Ascending aorta (tissue), 2 donors: ENCODE measurements at regions not wholly inside any gene's neighbourhood (a gene's known extent, or its start where the extent isn't known, plus 50 kb on each side); places are given as distances from the start of the nearest gene placed in this dataset.

ENCODE experiments used
- DNase-seq, 2 donors: peaks; one replicate each; pipeline ENCODE4 v3.0.0-alpha.2; 2019; ENCODE audit warnings: low spot score in 2 of 2
- H3K27ac ChIP-seq, 2 donors: fragments of 200-600 bp; sonication (generic); one replicate each; pipeline ENCODE4 v1.5.1; 2016 to 2017; ENCODE audit warnings: mild to moderate bottlenecking in 1 of 2
- H3K27me3 ChIP-seq: fragments of 200-600 bp; sonication (generic); one replicate; pipeline ENCODE4 v1.5.1; 2017
- H3K36me3 ChIP-seq, 2 donors: fragments of 200-600 bp; sonication (generic); one replicate each; pipeline ENCODE4 v1.5.1; 2016
- H3K4me1 ChIP-seq, 2 donors: fragments of 200-600 bp; sonication (generic); one replicate each; pipeline ENCODE4 v1.5.1; 2016 to 2017; ENCODE audit warnings: mild to moderate bottlenecking in 1 of 2
- H3K4me3 ChIP-seq, 2 donors: fragments of 200-600 bp; sonication (generic); one replicate each; pipeline ENCODE4 v1.5.1; 2016 to 2017; ENCODE audit warnings: mild to moderate bottlenecking in 1 of 2
- H3K9me3 ChIP-seq, 2 donors: fragments of 200-600 bp; sonication (generic); one replicate each; pipeline ENCODE4 v1.5.1; 2016
- intact Hi-C: fragments of 100-400 bp; cut with DNase I; formaldehyde crosslinking; loops from one replicate; pipeline ENCODE4 v1.15.1; 2023
- TF ChIP-seq, protein P1 (sequence below), 3 experiments: fragments of 200-600 bp in 2 of 3; fragments of 450-650 bp in 1 of 3; sonication (generic) in 2 of 3; IDR thresholded peaks; one replicate each; pipeline ENCODE4 v1.5.1; 2016 to 2019; ENCODE audit warnings: antibody characterized with exemption in 3 of 3, mild to moderate bottlenecking in 1 of 3, moderate library complexity in 1 of 3

DNA sequence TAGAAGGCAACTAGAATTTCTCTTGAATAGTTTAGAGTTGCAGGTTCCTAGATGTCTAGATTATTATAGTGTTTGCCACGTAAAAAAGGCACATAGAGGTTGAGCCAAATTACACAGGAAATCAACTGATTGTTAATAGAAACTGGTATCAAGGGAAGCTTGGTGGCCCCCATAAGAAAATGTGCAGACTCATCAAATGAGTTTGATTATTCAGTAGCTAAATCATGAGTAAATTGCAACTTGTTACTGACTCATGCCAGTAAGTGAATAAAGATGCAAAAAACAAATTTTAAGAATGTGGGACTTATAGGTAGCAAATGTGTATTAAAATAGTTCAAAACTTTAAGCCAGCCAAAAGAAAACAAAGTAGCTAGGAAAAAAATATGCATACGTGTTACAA lies 1078.9 kb upstream of the CDH9 start:
- H3K27ac ChIP-seq = no peak overlapping the region
- intact Hi-C loops = no loop called here
- H3K27me3 ChIP-seq = no peaks in the 10 kb centered on the region
- H3K4me3 ChIP-seq = no peak overlapping the region
- TF ChIP-seq, protein P1, sequence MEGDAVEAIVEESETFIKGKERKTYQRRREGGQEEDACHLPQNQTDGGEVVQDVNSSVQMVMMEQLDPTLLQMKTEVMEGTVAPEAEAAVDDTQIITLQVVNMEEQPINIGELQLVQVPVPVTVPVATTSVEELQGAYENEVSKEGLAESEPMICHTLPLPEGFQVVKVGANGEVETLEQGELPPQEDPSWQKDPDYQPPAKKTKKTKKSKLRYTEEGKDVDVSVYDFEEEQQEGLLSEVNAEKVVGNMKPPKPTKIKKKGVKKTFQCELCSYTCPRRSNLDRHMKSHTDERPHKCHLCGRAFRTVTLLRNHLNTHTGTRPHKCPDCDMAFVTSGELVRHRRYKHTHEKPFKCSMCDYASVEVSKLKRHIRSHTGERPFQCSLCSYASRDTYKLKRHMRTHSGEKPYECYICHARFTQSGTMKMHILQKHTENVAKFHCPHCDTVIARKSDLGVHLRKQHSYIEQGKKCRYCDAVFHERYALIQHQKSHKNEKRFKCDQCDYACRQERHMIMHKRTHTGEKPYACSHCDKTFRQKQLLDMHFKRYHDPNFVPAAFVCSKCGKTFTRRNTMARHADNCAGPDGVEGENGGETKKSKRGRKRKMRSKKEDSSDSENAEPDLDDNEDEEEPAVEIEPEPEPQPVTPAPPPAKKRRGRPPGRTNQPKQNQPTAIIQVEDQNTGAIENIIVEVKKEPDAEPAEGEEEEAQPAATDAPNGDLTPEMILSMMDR (IDR thresholded peaks at IDR 0.05) = no peak
- no peak for DNase-seq
- H3K36me3 ChIP-seq = no peaks in the 10 kb centered on the region
- H3K9me3 ChIP-seq = peaks cover 0 to 5% of the 10 kb centered on the region in 2 donors
- H3K4me1 ChIP-seq = no peaks in the 10 kb centered on the region

DNA sequence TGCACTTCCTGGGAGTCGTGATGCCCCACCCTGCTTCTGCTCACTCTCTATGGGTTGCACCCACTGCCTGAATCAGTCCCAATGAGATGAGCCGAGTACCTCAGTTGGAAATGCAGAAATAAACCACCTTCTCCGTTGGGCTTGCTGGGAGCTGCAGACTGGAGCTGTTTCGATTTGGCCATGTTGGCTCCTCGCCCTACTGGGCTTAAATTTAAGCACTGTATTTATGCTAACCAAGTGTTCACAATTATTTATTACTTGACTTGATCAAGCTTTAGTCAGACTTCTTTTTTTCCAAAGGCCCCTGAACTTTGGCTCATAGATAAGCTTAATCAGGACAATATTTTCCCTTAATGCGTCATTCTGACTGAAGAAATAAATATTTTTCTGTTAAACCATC lies 1072.4 kb upstream of the CDH9 start:
- DNase-seq = no peak
- Histone ChIP-seq H3K4me1 (no peaks in the 10 kb centered on the region), H3K27me3 (no peaks in the 10 kb centered on the region), H3K9me3 (no peaks in the 10 kb centered on the region), H3K36me3 (no peaks in the 10 kb centered on the region), H3K4me3 (no peak overlapping the region), H3K27ac (no peak overlapping the region)
- intact Hi-C loops = no loop called here
- TF ChIP-seq, protein P1 (IDR thresholded peaks at IDR 0.05) = no peak

DNA sequence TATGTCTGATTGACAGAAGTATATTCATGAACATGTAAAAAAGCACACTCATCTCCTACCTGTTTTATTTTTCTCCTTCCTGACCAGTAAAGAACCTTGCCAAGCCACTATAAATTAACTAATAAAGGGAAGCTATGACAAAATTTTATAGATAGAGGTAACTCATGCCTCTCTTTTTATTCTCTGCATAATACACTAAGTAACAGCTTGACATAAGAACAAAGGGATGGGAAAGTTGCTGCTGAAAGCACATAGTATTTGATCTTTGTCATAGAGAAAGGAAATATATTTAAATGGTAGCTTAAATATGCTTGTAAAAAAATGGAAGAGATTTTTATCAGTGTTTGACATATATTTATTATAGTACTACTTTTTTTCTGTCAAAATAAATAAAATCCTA lies 1065.7 kb upstream of the CDH9 start:
- intact Hi-C loops = no loop called here

DNA sequence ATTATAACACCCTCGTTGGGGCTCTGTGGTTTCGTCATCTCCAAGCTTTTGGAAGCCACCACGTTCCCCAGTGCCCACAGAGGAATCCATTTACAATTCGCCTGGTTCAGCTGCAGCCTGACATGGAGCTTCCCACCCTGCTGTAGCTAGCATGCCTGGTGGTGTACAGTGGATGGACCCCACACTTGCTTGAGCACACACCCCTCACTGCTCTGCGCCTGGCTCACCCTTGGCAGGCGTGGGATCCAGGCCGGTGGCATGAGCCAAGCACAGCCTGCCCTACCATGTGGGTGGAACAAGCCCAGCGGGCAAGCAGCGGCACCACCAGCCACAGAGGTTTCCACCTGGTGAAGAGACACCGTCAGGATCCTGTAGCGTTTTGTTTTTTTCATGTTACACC lies 1045.7 kb upstream of the CDH9 start:
- intact Hi-C loops = no loop called here
- no peak for DNase-seq
- TF ChIP-seq, protein P1 (IDR thresholded peaks at IDR 0.05) = no peak
- no peaks in the 10 kb centered on the region for H3K9me3 ChIP-seq
- no peaks in the 10 kb centered on the region for H3K27me3 ChIP-seq
- no peak overlapping the region for H3K27ac ChIP-seq
- no peaks in the 10 kb centered on the region for H3K4me1 ChIP-seq
- no peak overlapping the region for H3K4me3 ChIP-seq
- no peaks in the 10 kb centered on the region for H3K36me3 ChIP-seq

More for the DNA sequence above, 1065.7 kb upstream of the CDH9 start:
- no peak overlapping the region for H3K27ac ChIP-seq
- TF ChIP-seq, protein P1 (IDR thresholded peaks at IDR 0.05) = no peak
- H3K4me1 ChIP-seq = no peaks in the 10 kb centered on the region
- no peaks in the 10 kb centered on the region for H3K27me3 ChIP-seq
- H3K9me3 ChIP-seq = no peaks in the 10 kb centered on the region
- no peak for DNase-seq
- no peak overlapping the region for H3K4me3 ChIP-seq
- no peaks in the 10 kb centered on the region for H3K36me3 ChIP-seq

DNA sequence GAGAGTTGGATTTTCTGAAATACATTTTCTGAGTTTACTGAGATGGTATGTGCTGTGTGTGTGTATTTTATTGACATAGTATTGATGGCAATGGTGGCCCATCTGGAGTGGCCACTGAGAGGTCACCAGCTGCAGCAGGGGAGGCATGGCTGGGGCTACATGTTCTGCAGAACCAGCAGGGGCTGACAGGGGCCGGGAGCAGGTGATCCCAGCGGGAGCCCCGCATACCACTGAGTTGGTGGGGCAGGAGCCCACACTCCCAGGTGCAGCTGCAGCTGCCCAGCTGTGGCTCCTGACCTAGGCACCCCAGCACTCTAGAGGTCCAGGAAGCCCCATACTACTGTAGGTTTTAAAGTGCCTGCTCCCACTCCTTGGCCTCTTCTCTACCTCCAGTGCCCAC lies 1044.2 kb upstream of the CDH9 start:
- no peaks in the 10 kb centered on the region for H3K36me3 ChIP-seq
- no peak overlapping the region for H3K4me3 ChIP-seq
- H3K27me3 ChIP-seq = no peaks in the 10 kb centered on the region
- H3K9me3 ChIP-seq = no peaks in the 10 kb centered on the region
- TF ChIP-seq, protein P1 (IDR thresholded peaks at IDR 0.05) = no peak
- intact Hi-C loops = no loop called here
- no peak overlapping the region for H3K27ac ChIP-seq
- no peak for DNase-seq
- no peaks in the 10 kb centered on the region for H3K4me1 ChIP-seq
